Thoracic aorta (tissue), 2 donors: ENCODE measurements at regions not wholly inside any gene's neighbourhood (a gene's known extent, or its start where the extent isn't known, plus 50 kb on each side); places are given as distances from the start of the nearest gene placed in this dataset.

ENCODE experiments used
- ATAC-seq: fragments of 150-250 bp; one replicate; pipeline ENCODE4 v1.8.0; 2017; ENCODE audit warnings: low read depth; ENCODE audit not compliant: insufficient number of reproducible peaks, low FRiP score
- DNase-seq: peaks from one replicate; pipeline ENCODE4 v3.0.0-alpha.2; 2020; ENCODE audit warnings: low spot score
- H3K27ac ChIP-seq, 2 donors: fragments of 200-600 bp; sonication (generic); 1 replicate in 1 of 2; 2 replicates in 1 of 2; pipeline ENCODE4 v1.5.1; 2016; ENCODE audit warnings: mild to moderate bottlenecking in 2 of 2, moderate library complexity in 2 of 2
- H3K27me3 ChIP-seq: fragments of 200-600 bp; sonication (generic); replicated peaks from 2 replicates; pipeline ENCODE4 v1.6.0; 2016; ENCODE audit warnings: mild to moderate bottlenecking; ENCODE audit not compliant: insufficient read depth
- H3K36me3 ChIP-seq: fragments of 200-600 bp; sonication (generic); one replicate; pipeline ENCODE4 v1.5.1; 2016
- H3K4me1 ChIP-seq, 2 donors: fragments of 200-600 bp; sonication (generic); 1 replicate in 1 of 2; 2 replicates in 1 of 2; pipeline versions ENCODE4 v1.5.1 to v1.6.0; 2016; ENCODE audit warnings: low read depth in 2 of 2, mild to moderate bottlenecking in 1 of 2; ENCODE audit not compliant: control insufficient read depth in 1 of 2
- H3K4me3 ChIP-seq: fragments of 200-600 bp; sonication (generic); 2 replicates; pipeline ENCODE4 v1.5.1; 2016; ENCODE audit warnings: mild to moderate bottlenecking
- H3K9me3 ChIP-seq: fragments of 200-600 bp; sonication (generic); 2 replicates; pipeline ENCODE4 v1.5.1; 2016
- TF ChIP-seq, protein P1 (sequence below): fragments of 200-600 bp; sonication (generic); IDR thresholded peaks from one replicate; pipeline ENCODE4 v1.5.1; 2019; ENCODE audit warnings: antibody characterized with exemption

GRCh38 chr2:238557936-238558335 is 131.2 kb downstream of the ASB1 start:
- Histone ChIP-seq H3K9me3 (peaks cover 2% of the 10 kb centered on the region), H3K27me3 (no peaks in the 10 kb centered on the region), H3K36me3 (no peaks in the 10 kb centered on the region), H3K27ac (no peak overlapping the region), H3K4me1 (no peaks in the 10 kb centered on the region), H3K4me3 (no peak overlapping the region)
- TF ChIP-seq, protein P1, sequence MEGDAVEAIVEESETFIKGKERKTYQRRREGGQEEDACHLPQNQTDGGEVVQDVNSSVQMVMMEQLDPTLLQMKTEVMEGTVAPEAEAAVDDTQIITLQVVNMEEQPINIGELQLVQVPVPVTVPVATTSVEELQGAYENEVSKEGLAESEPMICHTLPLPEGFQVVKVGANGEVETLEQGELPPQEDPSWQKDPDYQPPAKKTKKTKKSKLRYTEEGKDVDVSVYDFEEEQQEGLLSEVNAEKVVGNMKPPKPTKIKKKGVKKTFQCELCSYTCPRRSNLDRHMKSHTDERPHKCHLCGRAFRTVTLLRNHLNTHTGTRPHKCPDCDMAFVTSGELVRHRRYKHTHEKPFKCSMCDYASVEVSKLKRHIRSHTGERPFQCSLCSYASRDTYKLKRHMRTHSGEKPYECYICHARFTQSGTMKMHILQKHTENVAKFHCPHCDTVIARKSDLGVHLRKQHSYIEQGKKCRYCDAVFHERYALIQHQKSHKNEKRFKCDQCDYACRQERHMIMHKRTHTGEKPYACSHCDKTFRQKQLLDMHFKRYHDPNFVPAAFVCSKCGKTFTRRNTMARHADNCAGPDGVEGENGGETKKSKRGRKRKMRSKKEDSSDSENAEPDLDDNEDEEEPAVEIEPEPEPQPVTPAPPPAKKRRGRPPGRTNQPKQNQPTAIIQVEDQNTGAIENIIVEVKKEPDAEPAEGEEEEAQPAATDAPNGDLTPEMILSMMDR: no peak
- DNase-seq: no peak
- ATAC-seq: no peak

DNA sequence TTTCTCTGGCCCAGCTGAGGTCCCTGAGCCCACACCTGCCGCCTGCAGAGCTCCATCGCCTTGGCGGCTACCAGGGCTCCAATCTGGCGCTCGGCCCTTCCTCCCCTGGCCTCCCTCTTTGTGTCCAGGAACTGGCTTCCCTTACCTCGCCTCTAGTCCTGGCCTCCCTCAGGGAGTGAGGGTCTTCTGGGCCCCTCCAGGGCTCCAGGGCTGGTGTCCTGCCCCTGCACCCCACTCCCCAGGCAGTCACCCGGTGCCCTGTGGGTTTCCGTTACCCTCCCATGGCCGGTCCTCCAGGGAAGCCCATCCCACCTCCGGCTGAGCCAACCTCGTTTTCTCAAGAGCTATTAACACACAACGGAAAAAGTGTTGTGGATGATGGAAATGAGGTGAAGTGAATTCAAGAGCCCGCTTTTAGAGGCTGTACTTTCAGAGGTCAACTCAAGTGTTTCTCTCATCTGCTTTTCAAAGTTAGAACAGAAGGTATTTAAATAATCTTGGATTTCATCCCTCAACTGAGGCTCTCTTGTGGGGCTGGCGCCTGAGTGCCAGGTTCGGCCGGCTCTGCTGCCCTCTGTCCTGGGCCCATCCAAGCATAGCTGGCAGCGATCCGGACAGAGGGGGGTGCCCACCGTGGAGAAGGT is 131.9 kb downstream of the ASB1 start:
- Histone ChIP-seq H3K4me1 (no peaks in the 10 kb centered on the region), H3K9me3 (no peaks in the 10 kb centered on the region), H3K4me3 (no peak overlapping the region), H3K36me3 (no peaks in the 10 kb centered on the region), H3K27ac (no peak overlapping the region), H3K27me3 (no peaks in the 10 kb centered on the region)
- TF ChIP-seq, protein P1: no peak
- no peak for ATAC-seq
- no peak for DNase-seq

GRCh38 chr2:238560234-238560633 is 133.5 kb downstream of the ASB1 start:
- ATAC-seq: no peak

GRCh38 chr2:238561230-238561629 is 134.5 kb downstream of the ASB1 start:
- TF ChIP-seq, protein P1: no peak
- DNase-seq (no peak), ATAC-seq (no peak)
- Histone ChIP-seq H3K4me3 (no peak overlapping the region), H3K36me3 (no peaks in the 10 kb centered on the region), H3K27me3 (no peaks in the 10 kb centered on the region), H3K27ac (no peak overlapping the region), H3K9me3 (no peaks in the 10 kb centered on the region), H3K4me1 (no peaks in the 10 kb centered on the region)

More at GRCh38 chr2:238560234-238560633, 133.5 kb downstream of the ASB1 start:
- no peak for DNase-seq
- no peak overlapping the region for H3K4me3 ChIP-seq
- no peaks in the 10 kb centered on the region for H3K27me3 ChIP-seq
- TF ChIP-seq, protein P1: no peak
- H3K9me3 ChIP-seq: no peaks in the 10 kb centered on the region
- H3K36me3 ChIP-seq: no peaks in the 10 kb centered on the region
- no peaks in the 10 kb centered on the region for H3K4me1 ChIP-seq
- H3K27ac ChIP-seq: no peak overlapping the region

DNA sequence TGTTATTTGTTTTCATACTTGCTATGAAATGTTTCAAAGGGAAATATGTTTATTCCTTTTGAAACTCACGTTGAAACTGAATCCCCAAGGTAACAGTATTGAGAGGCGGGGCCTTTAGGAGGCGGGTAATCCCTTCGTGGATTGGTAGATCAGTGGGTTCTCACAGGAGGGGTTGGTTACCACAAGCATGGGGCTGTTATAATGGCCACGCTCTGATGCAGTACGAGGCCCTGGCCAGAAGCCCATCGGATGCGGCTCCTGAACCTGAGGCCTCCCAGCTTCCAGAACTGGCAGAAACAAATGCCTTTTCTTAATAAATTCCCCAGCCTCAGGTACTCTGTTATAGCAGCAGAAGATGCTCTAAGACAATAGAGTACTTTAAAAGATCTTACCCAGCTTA is 135.7 kb downstream of the ASB1 start:
- ATAC-seq: no peak
- no peak for DNase-seq
- Histone ChIP-seq H3K36me3 (no peaks in the 10 kb centered on the region), H3K27me3 (no peaks in the 10 kb centered on the region), H3K4me1 (no peaks in the 10 kb centered on the region), H3K4me3 (no peak overlapping the region), H3K9me3 (no peaks in the 10 kb centered on the region), H3K27ac (no peak overlapping the region)
- TF ChIP-seq, protein P1: no peak
